ENCODE measurements at regions not wholly inside any gene's neighbourhood (a gene's known extent, or its start where the extent isn't known, plus 50 kb on each side); places are given as distances from the start of the nearest gene placed in this dataset.

GRCh38 chr2:181307203-181307991 is 149.8 kb upstream of the ITGA4 start:
- no peak for TF ChIP-seq CTCF (IDR thresholded peaks at IDR 0.05)
- H3K9me3 ChIP-seq (ENCODE audit: control insufficient read depth, insufficient read depth, low read length) = no peaks in the 10 kb centered on the region
- ATAC-seq (no peak), DNase-seq (peak in 1 of 2 donors; percentile 57)
- peaks cover 67 to 68% of the 10 kb centered on the region in 2 donors for H3K4me1 Mint-ChIP-seq
- no peaks in the 10 kb centered on the region for H3K36me3 ChIP-seq (ENCODE audit: control insufficient read depth, insufficient read depth, low read length)
- intact Hi-C loops (cut with micrococcal nuclease) = loop anchor here (5.0 kb wide), 4 partner anchors 85 to 185 kb away; no protein-coding TSS in a partner anchor
- H3K4me1 ChIP-seq (ENCODE audit: control insufficient read depth, insufficient read depth, low read length) = peaks cover 35% of the 10 kb centered on the region
- no peaks in the 10 kb centered on the region for H3K27me3 ChIP-seq (ENCODE audit: control insufficient read depth, insufficient read depth, low read length)
- peak overlapping the region; percentile 94 for H3K4me3 Mint-ChIP-seq
- peak overlapping the region; percentile 94 to 97 for H3K27ac Mint-ChIP-seq
- WGBS (ENCODE audit: insufficient coverage) = 41% methylated on average over 5 of the region's 7 CpGs
- no peaks in the 10 kb centered on the region for H3K9me3 Mint-ChIP-seq
- H3K4me3 ChIP-seq (ENCODE audit: low read length) = no peak overlapping the region
- peak overlapping the region; percentile 85 for H3K27ac ChIP-seq (ENCODE audit: low read length)
- H3K27me3 Mint-ChIP-seq (ENCODE audit: low read depth in 2 of 2) = no peaks in the 10 kb centered on the region
- no peaks in the 10 kb centered on the region for H3K36me3 Mint-ChIP-seq

DNA sequence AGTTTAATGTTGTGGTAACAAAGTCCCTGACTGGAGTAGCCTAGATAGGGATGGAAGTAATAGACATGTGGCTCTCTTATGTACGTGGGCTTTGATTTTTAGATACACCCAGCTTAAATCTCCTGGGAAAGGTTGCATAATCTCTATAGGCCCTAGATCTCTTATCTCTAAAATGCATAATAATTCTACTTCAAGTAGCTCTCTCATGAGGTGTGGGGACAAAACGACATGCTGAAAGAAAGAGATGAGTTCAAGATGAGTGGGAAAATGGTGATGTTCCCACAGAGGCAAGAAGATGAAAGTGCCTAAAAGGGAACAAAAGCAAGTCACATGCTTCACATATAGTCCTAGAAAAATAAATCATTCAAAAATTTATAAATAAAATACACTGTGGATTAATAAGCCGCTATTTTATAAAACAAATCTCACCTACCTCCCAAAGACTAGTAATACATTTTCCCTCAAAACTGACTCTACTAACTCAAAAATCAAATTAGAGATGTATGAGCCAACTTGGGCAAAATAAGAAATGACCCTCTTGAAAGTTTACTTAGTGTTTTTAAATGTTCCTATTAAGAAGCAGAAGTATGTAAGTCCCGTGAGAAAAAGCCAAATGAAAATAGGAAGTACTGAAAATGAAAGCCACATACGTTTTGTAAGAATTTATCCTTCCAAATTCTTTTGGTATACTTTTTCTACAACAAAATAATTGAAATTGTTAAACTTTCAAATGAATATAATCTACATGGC is 148.2 kb upstream of the ITGA4 start:
- Mint-ChIP-seq H3K27ac (peak overlapping the region; percentile 94 to 97), H3K36me3 (no peaks in the 10 kb centered on the region), H3K9me3 (peaks cover 0 to 3% of the 10 kb centered on the region in 2 donors), H3K4me1 (peaks cover 78 to 79% of the 10 kb centered on the region in 2 donors), H3K4me3 (peak overlapping the region; percentile 94), H3K27me3 (ENCODE audit: low read depth in 2 of 2) (no peaks in the 10 kb centered on the region)
- H3K4me1 ChIP-seq (ENCODE audit: control insufficient read depth, insufficient read depth, low read length) = peaks cover 38% of the 10 kb centered on the region
- H3K27ac ChIP-seq (ENCODE audit: low read length) = peak overlapping the region; percentile 85
- no peaks in the 10 kb centered on the region for H3K36me3 ChIP-seq (ENCODE audit: control insufficient read depth, insufficient read depth, low read length)
- no peak for TF ChIP-seq CTCF (IDR thresholded peaks at IDR 0.05)
- no peaks in the 10 kb centered on the region for H3K27me3 ChIP-seq (ENCODE audit: control insufficient read depth, insufficient read depth, low read length)
- peak in 1 of 2 donors; percentile 49 for DNase-seq
- WGBS (ENCODE audit: insufficient coverage) = 0% methylated on average over 1 of the region's 5 CpGs
- H3K4me3 ChIP-seq (ENCODE audit: low read length) = peak overlapping the region; percentile 42
- intact Hi-C loops (cut with micrococcal nuclease) = loop anchor here (5.0 kb wide), 4 partner anchors 83 to 187 kb away; no protein-coding TSS in a partner anchor
- no peak for ATAC-seq
- no peaks in the 10 kb centered on the region for H3K9me3 ChIP-seq (ENCODE audit: control insufficient read depth, insufficient read depth, low read length)

GRCh38 chr2:181309586-181309985 is 147.6 kb upstream of the ITGA4 start:
- Histone ChIP-seq H3K27ac (ENCODE audit: low read length) (peak overlapping the region; percentile 85), H3K4me3 (ENCODE audit: low read length) (peak overlapping the region; percentile 42), H3K36me3 (ENCODE audit: control insufficient read depth, insufficient read depth, low read length) (no peaks in the 10 kb centered on the region), H3K4me1 (ENCODE audit: control insufficient read depth, insufficient read depth, low read length) (peaks cover 32% of the 10 kb centered on the region), H3K27me3 (ENCODE audit: control insufficient read depth, insufficient read depth, low read length) (no peaks in the 10 kb centered on the region), H3K9me3 (ENCODE audit: control insufficient read depth, insufficient read depth, low read length) (no peaks in the 10 kb centered on the region)
- TF ChIP-seq CTCF (IDR thresholded peaks at IDR 0.05) = no peak
- WGBS (ENCODE audit: insufficient coverage) = 11% methylated on average over 1 of the region's 4 CpGs
- peak in 1 of 2 donors; percentile 40 for DNase-seq
- H3K4me3 Mint-ChIP-seq = peak overlapping the region; percentile 94
- H3K27ac Mint-ChIP-seq = peak overlapping the region; percentile 94 to 97
- no peaks in the 10 kb centered on the region for H3K36me3 Mint-ChIP-seq
- peaks cover 0 to 3% of the 10 kb centered on the region in 2 donors for H3K9me3 Mint-ChIP-seq
- no peaks in the 10 kb centered on the region for H3K27me3 Mint-ChIP-seq (ENCODE audit: low read depth in 2 of 2)
- intact Hi-C loops (cut with micrococcal nuclease) = loop anchor here (5.0 kb wide), 4 partner anchors 83 to 187 kb away; no protein-coding TSS in a partner anchor
- ATAC-seq = no peak
- peaks cover 74 to 77% of the 10 kb centered on the region in 2 donors for H3K4me1 Mint-ChIP-seq

Data from natural killer cell (primary cell).